K562 (cell line): ENCODE measurements at regions not wholly inside any gene's neighbourhood (a gene's known extent, or its start where the extent isn't known, plus 50 kb on each side); places are given as distances from the start of the nearest gene placed in this dataset.

Experiments used
- ATAC-seq: fragments of 200-7000 bp; cut with Tn5 transposase; 3 replicates; pipeline ENCODE4 v1.9.1; 2020; ENCODE audit warnings: moderate library complexity
- BruUV-seq: library from RNA; stranded (reverse); fragments of 400-500 nt; replicated peaks from 2 replicates; lab custom pipeline; 2021; lab: Mats Ljungman, UMichigan
- CTCF ChIA-PET: fragments of 300-600 bp; formaldehyde crosslinking; extraction: SDS; loops from one replicate; lab custom pipeline; 2021; ENCODE audit warnings: low intra/inter-chr PET ratio; lab: Yijun Ruan, JAX
- POLR2A ChIA-PET: fragments of 300-600, 350-650 bp; sonication (Branson Sonifier 250); formaldehyde crosslinking; extraction: SDS; loops from one replicate; lab custom pipeline; 2021; ENCODE audit warnings: antibody characterized with exemption, inconsistent platforms; lab: Yijun Ruan, JAX
- DNase-seq, 4 experiments: peaks; one replicate each; pipeline versions ENCODE4 v3.0.0 to v3.0.0-alpha.2; 2011 to 2018; ENCODE audit warnings: low spot score in 3 of 4, mixed read lengths in 3 of 4; ENCODE audit errors: extremely low read depth in 1 of 4
- FAIRE-seq: peaks from 2 replicates; lab custom pipeline; 2011; peaks lifted over from hg19 to GRCh38; lab: Jason Lieb, UNC
- H2AFZ ChIP-seq: 2 replicates; pipeline ENCODE4 v1.6.0; 2011; ENCODE audit warnings: low read depth, low read length, control low read depth, inconsistent platforms
- H3K27ac ChIP-seq: fragments of 200-600 bp; 3 replicates; pipeline ENCODE4 v1.8.0; 2011; ENCODE audit warnings: low read depth, mild to moderate bottlenecking, control low read depth, inconsistent platforms, low read length, moderate library complexity, mixed read lengths; ENCODE audit errors: extremely low read depth
- H3K27me3 ChIP-seq, 2 experiments: fragments of 300-600 bp in 1 of 2; 2 replicates in 1 of 2; 3 replicates in 1 of 2; pipeline versions ENCODE4 v1.6.0 to v1.8.0; 2011; ENCODE audit warnings: inconsistent platforms in 2 of 2, low read length in 2 of 2, mild to moderate bottlenecking in 1 of 2, mixed read lengths in 1 of 2, moderate library complexity in 1 of 2; ENCODE audit not compliant: control insufficient read depth in 2 of 2, insufficient read depth in 2 of 2
- H3K36me3 ChIP-seq: fragments of 300-600 bp; 3 replicates; pipeline ENCODE4 v1.8.0; 2011; ENCODE audit warnings: mild to moderate bottlenecking, low read length, inconsistent platforms; ENCODE audit not compliant: control insufficient read depth, insufficient read depth
- H3K4me1 ChIP-seq, 2 experiments: fragments of 200-600 bp in 1 of 2; replicated peaks in 1 of 2; 2 replicates in 1 of 2; 3 replicates in 1 of 2; pipeline versions ENCODE4 v1.5.1 to v1.8.0; 2011; ENCODE audit warnings: inconsistent platforms in 2 of 2, low read length in 2 of 2, mild to moderate bottlenecking in 1 of 2, mixed read lengths in 1 of 2, moderate library complexity in 1 of 2; ENCODE audit not compliant: control insufficient read depth in 2 of 2, insufficient read depth in 2 of 2
- H3K4me2 ChIP-seq: 2 replicates; pipeline ENCODE4 v1.6.1; 2011; ENCODE audit warnings: low read length, control low read depth, inconsistent platforms, mixed read lengths; ENCODE audit not compliant: insufficient read depth
- H3K4me3 ChIP-seq: fragments of 200-600 bp; sonication (generic), shearing (Covaris generic); 2 replicates; pipeline ENCODE4 v1.5.1; 2016; ENCODE audit warnings: control low read depth, inconsistent platforms
- H3K79me2 ChIP-seq: fragments of 200-600 bp; 3 replicates; pipeline ENCODE4 v1.8.0; 2011; ENCODE audit warnings: low read length, inconsistent platforms; ENCODE audit not compliant: control insufficient read depth, insufficient read depth
- H3K9ac ChIP-seq, 2 experiments: 2 replicates each; pipeline versions ENCODE4 v1.6.0 to v1.6.1; 2011; ENCODE audit warnings: low read depth in 2 of 2, low read length in 2 of 2, control low read depth in 1 of 2, inconsistent platforms in 1 of 2, mild to moderate bottlenecking in 1 of 2, mixed read lengths in 1 of 2; ENCODE audit not compliant: insufficient read depth in 1 of 2
- H3K9me1 ChIP-seq: one replicate; pipeline ENCODE4 v1.6.0; 2011; ENCODE audit warnings: inconsistent platforms, mild to moderate bottlenecking, low read length, moderate library complexity; ENCODE audit not compliant: control insufficient read depth, insufficient read depth
- H3K9me3 ChIP-seq: replicated peaks from 2 replicates; pipeline ENCODE4 v1.5.1; 2011; ENCODE audit warnings: low read depth, low read length, inconsistent platforms; ENCODE audit not compliant: control insufficient read depth, insufficient read depth
- H4K20me1 ChIP-seq: replicated peaks from 2 replicates; pipeline ENCODE4 v1.6.1; 2011; ENCODE audit warnings: low read length, inconsistent platforms, mixed read lengths; ENCODE audit not compliant: control insufficient read depth, insufficient read depth
- ARHGAP35 ChIP-seq: fragments of 450-650 bp; IDR thresholded peaks from 2 replicates; pipeline ENCODE4 v1.6.1; 2018; ENCODE audit not compliant: partially characterized antibody
- ATF1 ChIP-seq, 2 experiments: fragments of 450-650 bp in 1 of 2; IDR thresholded peaks; 2 replicates each; pipeline ENCODE4 v1.6.1; 2016; ENCODE audit warnings: missing compliant biosample characterization in 1 of 2, missing genetic modification characterization in 1 of 2
- FOXA3 ChIP-seq, 2 experiments: fragments of 450-650 bp in 1 of 2; sonication (generic) in 1 of 2; formaldehyde crosslinking; IDR thresholded peaks in 1 of 2; conservative IDR thresholded peaks in 1 of 2; 2 replicates each; pipeline versions ENCODE4 v1.4.0 to v1.8.0; 2020 to 2022; ENCODE audit warnings: mild to moderate bottlenecking in 2 of 2, missing genetic modification reagents in 1 of 2
- FUS ChIP-seq: fragments of 200-400 bp; formaldehyde crosslinking; optimal IDR thresholded peaks from 2 replicates; pipeline ENCODE3; 2017; ENCODE audit warnings: low read depth, low read length
- NR1H2 ChIP-seq: sonication (generic); formaldehyde crosslinking; IDR thresholded peaks from 2 replicates; pipeline ENCODE4 v1.4.0; 2020; ENCODE audit warnings: mild to moderate bottlenecking, missing genetic modification reagents
- NRF1 ChIP-seq, 2 experiments: fragments of 450-650 bp; IDR thresholded peaks in 1 of 2; conservative IDR thresholded peaks in 1 of 2; 2 replicates each; pipeline ENCODE4 v1.6.1; 2014; ENCODE audit warnings: mild to moderate bottlenecking in 2 of 2
- PHB2 ChIP-seq: fragments of 450-650 bp; IDR thresholded peaks from 2 replicates; pipeline ENCODE4 v1.6.1; 2017; ENCODE audit warnings: low read depth
- SIN3A ChIP-seq, 2 experiments: fragments of 150-350 bp in 1 of 2; IDR thresholded peaks; 2 replicates each; pipeline ENCODE4 v1.6.1; 2011 to 2016; ENCODE audit warnings: borderline replicate concordance in 2 of 2, low read depth in 2 of 2, low read length in 2 of 2, mild to moderate bottlenecking in 2 of 2, moderate library complexity in 2 of 2; ENCODE audit not compliant: control insufficient read depth in 1 of 2
- SP1 ChIP-seq: sonication (generic); formaldehyde crosslinking; IDR thresholded peaks from 2 replicates; pipeline ENCODE4 v1.8.1; 2022; ENCODE audit warnings: mild to moderate bottlenecking, missing genetic modification reagents
- YBX1 ChIP-seq: fragments of 450-650 bp; IDR thresholded peaks from 2 replicates; pipeline ENCODE4 v1.7.1; 2016; ENCODE audit warnings: mild to moderate bottlenecking
- WGBS: fragments of 100-300 bp; shearing (Covaris generic); methylation state at CpG from one replicate; pipeline ENCODE4 v1.1.6; 2016; ENCODE audit warnings: low coverage, mixed read lengths; ENCODE audit not compliant: insufficient coverage; ENCODE audit errors: missing lambda C conversion rate; 5-methylcytosine and 5-hydroxymethylcytosine counted together
- in situ Hi-C: fragments of 300-500 bp; cut with MboI; formaldehyde crosslinking; loops from 4 replicates; pipeline ENCODE4 v1.15.0; 2018; ENCODE audit warnings: inconsistent platforms, mixed read lengths
- intact Hi-C: fragments of 100-400 bp; cut with micrococcal nuclease; formaldehyde crosslinking; loops from 2 replicates; pipeline ENCODE4 v1.14.2; 2022
- TF ChIP-seq, protein P1 (sequence below), 2 experiments: fragments of 450-650 bp; IDR thresholded peaks; 2 replicates each; pipeline ENCODE4 v1.6.1; 2016; ENCODE audit warnings: mild to moderate bottlenecking in 2 of 2, borderline replicate concordance in 1 of 2, low read depth in 1 of 2, moderate library complexity in 1 of 2

DNA sequence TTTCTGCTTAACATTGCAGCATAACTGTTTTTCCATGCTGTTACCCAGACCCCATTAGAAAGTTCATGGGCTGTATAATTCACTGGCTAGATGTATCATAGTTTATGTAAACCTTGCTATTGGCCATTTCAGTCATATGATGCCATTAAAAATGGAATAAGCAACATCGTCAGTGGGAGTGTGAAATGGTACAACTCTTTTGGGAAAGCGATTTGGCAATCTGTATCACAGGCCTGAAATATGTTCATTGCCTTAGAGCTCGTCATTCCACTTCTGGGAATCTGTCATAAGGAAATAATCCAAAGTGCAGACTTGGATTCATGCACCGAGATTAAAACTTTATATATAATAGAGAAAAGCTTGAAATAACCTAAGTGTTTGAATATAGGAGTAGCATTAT lies 77.9 kb upstream of the KLF4 start:
- in situ Hi-C loops, result no loop called here
- no peak for FAIRE-seq
- no peak overlapping the region for H3K27ac ChIP-seq
- no peaks in the 10 kb centered on the region; the same call in 1 of the 2 replicates for H4K20me1 ChIP-seq
- H3K36me3 ChIP-seq, result no peaks in the 10 kb centered on the region
- 1% methylated on average over 4 of the region's 4 CpGs for whole genome bisulfite sequencing
- no peak overlapping the region for H3K4me3 ChIP-seq
- TF ChIP-seq ARHGAP35 (no peak), ATF1 (CRISPR knock-in tag; IDR thresholded peaks at IDR 0.05) (no peak), ATF1 (tag; IDR thresholded peaks at IDR 0.05) (no peak), SP1 (CRISPR knock-in tag) (no peak), YBX1 (no peak), FOXA3 (CRISPR knock-in tag; conservative IDR thresholded peaks at IDR 0.05 in 1 of 2, IDR thresholded peaks at IDR 0.05 in 1 of 2) (no peak), PHB2 (no peak), FUS (no peak), NR1H2 (CRISPR knock-in tag) (no peak), NRF1 (conservative IDR thresholded peaks at IDR 0.05 in 1 of 2, IDR thresholded peaks at IDR 0.05 in 1 of 2) (no peak), SIN3A (IDR thresholded peaks at IDR 0.05; ENCODE audit: borderline replicate concordance in 2 of 2, control insufficient read depth in 1 of 2, low read depth in 2 of 2, low read length in 2 of 2) (no peak)
- TF ChIP-seq, protein P1, sequence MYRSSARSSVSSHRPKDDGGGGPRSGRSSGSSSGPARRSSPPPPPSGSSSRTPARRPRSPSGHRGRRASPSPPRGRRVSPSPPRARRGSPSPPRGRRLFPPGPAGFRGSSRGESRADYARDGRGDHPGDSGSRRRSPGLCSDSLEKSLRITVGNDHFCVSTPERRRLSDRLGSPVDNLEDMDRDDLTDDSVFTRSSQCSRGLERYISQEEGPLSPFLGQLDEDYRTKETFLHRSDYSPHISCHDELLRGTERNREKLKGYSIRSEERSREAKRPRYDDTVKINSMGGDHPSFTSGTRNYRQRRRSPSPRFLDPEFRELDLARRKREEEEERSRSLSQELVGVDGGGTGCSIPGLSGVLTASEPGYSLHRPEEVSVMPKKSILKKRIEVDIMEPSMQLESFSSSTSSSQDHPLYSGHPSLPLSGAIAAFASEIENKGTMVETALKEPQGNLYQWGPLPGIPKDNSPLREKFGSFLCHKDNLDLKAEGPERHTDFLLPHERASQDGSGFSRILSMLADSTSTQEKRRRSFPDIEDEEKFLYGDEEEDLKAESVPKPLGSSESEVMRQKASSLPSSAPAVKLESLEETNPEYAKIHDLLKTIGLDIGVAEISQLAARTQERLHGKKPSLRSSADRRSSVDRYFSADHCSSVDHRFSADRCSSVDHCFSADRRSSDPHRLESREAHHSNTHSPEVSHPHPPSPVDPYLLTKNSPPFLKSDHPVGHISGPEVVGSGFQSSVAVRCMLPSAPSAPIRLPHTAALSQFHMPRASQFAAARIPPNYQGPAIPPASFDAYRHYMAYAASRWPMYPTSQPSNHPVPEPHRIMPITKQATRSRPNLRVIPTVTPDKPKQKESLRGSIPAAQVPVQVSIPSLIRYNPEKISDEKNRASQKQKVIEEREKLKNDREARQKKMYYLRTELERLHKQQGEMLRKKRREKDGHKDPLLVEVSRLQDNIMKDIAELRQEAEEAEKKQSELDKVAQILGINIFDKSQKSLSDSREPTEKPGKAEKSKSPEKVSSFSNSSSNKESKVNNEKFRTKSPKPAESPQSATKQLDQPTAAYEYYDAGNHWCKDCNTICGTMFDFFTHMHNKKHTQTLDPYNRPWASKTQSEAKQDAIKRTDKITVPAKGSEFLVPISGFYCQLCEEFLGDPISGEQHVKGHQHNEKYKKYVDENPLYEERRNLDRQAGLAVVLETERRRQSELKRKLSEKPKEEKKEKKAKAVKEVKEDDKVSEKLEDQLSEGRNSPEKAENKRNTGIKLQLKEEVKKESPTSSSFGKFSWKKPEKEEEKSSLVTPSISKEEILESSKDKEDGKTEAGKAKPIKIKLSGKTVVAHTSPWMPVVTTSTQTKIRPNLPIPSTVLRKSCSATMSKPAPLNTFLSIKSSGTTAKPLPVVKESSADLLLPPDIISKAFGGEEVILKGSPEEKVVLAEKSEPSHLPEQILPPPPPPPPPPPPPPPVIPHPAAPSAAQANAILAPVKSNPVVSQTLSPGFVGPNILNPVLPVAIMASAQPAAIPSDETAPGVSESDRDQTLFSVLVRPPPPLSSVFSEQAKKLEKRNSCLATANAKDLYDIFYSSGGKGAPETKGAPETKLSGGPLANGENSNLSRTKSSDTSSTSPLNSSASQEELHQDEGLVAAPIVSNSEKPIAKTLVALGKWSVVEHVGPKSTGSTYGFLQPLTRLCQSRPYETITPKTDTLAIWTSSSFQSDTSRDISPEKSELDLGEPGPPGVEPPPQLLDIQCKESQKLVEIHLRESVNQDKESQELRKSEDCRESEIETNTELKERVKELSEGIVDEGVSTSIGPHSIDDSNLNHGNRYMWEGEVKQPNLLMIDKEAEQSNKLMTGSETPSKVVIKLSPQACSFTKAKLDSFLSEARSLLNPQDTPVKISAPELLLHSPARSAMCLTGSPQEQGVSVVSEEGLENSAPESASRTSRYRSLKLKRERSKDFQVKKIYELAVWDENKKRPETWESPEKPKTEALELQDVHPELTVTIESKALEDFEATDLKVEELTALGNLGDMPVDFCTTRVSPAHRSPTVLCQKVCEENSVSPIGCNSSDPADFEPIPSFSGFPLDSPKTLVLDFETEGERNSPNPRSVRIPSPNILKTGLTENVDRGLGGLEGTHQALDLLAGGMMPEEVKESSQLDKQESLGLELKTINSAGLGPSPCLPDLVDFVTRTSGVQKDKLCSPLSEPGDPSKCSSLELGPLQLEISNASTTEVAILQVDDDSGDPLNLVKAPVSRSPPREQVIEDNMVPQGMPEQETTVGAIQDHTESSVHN (IDR thresholded peaks at IDR 0.05; ENCODE audit: borderline replicate concordance in 1 of 2, low read depth in 1 of 2), result no peak
- no peaks in the 10 kb centered on the region for H3K9me3 ChIP-seq
- BruUV-seq, result no TSS peak
- ChIA-PET CTCF (no interaction called here), POLR2A (interaction anchor here (0.5 kb wide), 1 partner anchor 24 kb away, joined by 3 read pairs; no protein-coding TSS in a partner anchor)
- no peak for DNase-seq
- no peaks in the 10 kb centered on the region for H3K4me1 ChIP-seq
- H3K27me3 ChIP-seq, result peaks cover 2 to 22% of the 10 kb centered on the region in 2 experiments; a peak in 4 of 5 replicates
- H3K9me1 ChIP-seq, result no peaks in the 10 kb centered on the region
- no peak overlapping the region for H3K9ac ChIP-seq
- H3K79me2 ChIP-seq, result no peaks in the 10 kb centered on the region
- ATAC-seq, result no peak
- no peak overlapping the region for H2AFZ ChIP-seq
- no peak overlapping the region for H3K4me2 ChIP-seq
- intact Hi-C loops, result no loop called here
